ENCODE measurements at regions not wholly inside any gene's neighbourhood (a gene's known extent, or its start where the extent isn't known, plus 50 kb on each side); places are given as distances from the start of the nearest gene placed in this dataset.

DNA sequence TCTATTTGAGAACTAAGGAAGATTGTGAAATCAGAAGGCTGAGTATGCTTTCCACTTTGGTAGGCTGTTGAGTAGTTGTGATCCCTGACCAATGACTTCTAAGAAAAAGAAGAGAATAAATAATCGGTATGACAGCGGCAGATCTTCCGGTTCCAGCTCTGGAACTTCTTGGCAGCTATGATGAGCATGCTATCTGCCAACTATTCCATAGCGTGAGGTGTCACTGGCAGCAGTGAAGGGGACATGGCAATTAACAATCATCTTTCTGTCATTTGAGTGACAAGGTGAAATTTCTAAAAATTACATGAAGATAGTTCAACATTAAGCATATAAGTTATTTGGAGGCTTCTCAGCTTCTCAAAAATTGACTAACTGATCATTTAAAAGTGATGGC, 140.1 kb upstream of the NETO1 start:
- DNase-seq (ENCODE audit: low read depth) = no peak
- TF ChIP-seq, protein P1, sequence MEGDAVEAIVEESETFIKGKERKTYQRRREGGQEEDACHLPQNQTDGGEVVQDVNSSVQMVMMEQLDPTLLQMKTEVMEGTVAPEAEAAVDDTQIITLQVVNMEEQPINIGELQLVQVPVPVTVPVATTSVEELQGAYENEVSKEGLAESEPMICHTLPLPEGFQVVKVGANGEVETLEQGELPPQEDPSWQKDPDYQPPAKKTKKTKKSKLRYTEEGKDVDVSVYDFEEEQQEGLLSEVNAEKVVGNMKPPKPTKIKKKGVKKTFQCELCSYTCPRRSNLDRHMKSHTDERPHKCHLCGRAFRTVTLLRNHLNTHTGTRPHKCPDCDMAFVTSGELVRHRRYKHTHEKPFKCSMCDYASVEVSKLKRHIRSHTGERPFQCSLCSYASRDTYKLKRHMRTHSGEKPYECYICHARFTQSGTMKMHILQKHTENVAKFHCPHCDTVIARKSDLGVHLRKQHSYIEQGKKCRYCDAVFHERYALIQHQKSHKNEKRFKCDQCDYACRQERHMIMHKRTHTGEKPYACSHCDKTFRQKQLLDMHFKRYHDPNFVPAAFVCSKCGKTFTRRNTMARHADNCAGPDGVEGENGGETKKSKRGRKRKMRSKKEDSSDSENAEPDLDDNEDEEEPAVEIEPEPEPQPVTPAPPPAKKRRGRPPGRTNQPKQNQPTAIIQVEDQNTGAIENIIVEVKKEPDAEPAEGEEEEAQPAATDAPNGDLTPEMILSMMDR (IDR thresholded peaks at IDR 0.05; ENCODE audit: control insufficient read depth, insufficient read depth, low read depth, low read length, missing control alignments) = no peak
- no peak overlapping the region for H3K4me3 ChIP-seq (ENCODE audit: control insufficient read depth, low read depth, low read length)

DNA sequence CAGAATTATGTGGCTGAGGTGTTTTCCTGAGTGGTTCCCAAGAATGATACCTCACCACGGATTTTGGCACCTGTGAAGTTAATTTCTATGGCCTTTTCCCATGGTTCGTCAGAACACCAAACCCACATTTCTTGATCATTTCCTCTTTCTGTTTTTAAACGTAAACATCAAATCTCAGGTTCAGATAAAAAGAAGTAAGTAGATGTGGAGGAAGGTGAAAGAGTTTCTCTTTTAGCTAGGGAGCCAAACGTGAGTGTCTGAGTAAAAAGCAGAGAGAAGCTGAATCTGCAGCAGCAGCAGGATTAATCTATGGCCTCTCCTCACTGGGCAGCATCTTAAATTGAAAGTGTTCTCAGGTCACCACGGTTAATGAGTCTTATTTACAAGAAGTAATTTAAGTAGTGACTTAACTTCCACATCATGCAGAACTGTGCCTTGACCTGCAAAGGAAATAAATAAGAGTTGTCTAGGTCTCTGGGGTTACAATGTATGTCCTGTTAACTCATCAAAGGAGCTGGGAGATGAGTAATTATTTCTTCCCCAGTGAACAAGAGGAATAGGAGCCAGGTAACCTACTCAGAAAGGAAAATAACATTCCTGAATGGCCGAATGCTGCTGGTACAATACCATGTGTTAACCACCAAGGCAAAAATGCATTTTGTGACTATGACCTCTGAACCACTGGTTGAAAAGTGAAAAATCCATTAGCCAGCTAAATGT, 139.6 kb upstream of the NETO1 start:
- DNase-seq (ENCODE audit: low read depth) = no peak
- TF ChIP-seq, protein P1 (IDR thresholded peaks at IDR 0.05; ENCODE audit: control insufficient read depth, insufficient read depth, low read depth, low read length, missing control alignments) = no peak
- no peak overlapping the region for H3K4me3 ChIP-seq (ENCODE audit: control insufficient read depth, low read depth, low read length)

DNA sequence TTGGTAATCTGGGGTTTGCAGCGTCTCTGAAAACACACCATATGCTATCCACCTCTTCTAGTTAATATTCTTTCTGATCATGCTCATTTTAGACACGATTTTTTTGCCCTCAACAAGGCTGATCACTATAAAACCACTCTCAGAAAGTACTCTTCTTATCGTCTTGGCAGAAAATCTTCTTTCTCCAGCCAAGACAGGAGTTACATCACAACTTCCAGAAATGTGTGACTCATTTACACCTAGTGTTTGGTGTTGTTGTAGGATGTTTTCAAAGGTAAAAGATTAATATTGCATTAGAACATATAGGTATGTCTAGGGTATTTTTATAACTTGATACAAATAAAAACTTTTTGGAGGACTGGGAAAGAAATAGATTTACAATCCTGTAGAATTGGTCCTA, 138.5 kb upstream of the NETO1 start:
- TF ChIP-seq, protein P1 (IDR thresholded peaks at IDR 0.05; ENCODE audit: control insufficient read depth, insufficient read depth, low read depth, low read length, missing control alignments) = no peak
- no peak overlapping the region for H3K4me3 ChIP-seq (ENCODE audit: control insufficient read depth, low read depth, low read length)
- DNase-seq (ENCODE audit: low read depth) = no peak

DNA sequence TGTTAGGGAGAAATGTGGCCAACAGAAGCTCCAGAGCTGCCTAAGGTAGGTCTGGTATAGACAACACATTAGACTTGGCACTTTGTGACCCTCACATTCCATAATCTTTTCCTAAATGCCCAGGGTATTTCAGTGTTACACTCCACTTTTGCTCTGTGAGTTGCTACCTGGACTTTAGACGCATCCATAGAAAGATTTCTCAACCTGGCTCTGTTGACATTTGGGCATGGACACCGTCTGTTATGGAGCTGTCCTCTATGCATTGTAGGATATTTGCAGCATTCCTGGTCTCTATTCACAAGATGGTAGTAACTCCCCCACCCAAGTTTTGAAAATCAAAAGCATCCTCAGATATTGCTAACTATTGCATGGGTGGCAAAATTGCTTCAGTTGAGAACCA, 136.5 kb upstream of the NETO1 start:
- TF ChIP-seq, protein P1 (IDR thresholded peaks at IDR 0.05; ENCODE audit: control insufficient read depth, insufficient read depth, low read depth, low read length, missing control alignments) = no peak
- no peak for DNase-seq (ENCODE audit: low read depth)
- H3K4me3 ChIP-seq (ENCODE audit: control insufficient read depth, low read depth, low read length) = no peak overlapping the region

DNA sequence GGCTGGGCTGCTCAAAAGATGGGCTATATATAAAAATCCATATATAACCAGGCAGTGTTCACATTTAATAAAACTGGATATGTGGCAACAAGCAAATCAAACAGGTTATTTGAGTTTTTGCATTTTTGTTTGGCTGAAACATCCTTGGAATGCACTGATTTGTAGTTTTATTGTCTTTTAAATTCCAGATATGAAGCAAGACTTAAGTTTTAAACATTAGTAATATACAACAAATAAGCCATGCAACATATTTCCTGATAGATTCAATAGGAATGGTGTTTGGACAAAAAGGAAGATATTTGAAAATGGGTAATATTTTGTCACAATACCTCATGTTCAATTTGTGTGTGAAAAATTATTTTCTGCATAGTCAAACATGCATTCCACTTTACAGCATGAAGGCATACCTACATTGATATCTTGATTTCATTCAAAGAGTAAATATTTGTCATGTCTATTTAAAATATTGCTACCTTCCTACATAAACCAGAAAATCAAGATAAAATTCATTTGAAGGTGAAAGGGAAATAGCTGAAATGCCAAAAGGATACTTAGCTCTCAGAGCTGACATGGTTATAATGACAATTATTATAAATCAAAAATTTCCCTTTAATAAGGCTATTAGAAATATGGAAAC, 132.3 kb upstream of the NETO1 start:
- H3K4me3 ChIP-seq (ENCODE audit: control insufficient read depth, low read depth, low read length) = no peak overlapping the region
- DNase-seq (ENCODE audit: low read depth) = no peak
- TF ChIP-seq, protein P1 (IDR thresholded peaks at IDR 0.05; ENCODE audit: control insufficient read depth, insufficient read depth, low read depth, low read length, missing control alignments) = no peak

DNA sequence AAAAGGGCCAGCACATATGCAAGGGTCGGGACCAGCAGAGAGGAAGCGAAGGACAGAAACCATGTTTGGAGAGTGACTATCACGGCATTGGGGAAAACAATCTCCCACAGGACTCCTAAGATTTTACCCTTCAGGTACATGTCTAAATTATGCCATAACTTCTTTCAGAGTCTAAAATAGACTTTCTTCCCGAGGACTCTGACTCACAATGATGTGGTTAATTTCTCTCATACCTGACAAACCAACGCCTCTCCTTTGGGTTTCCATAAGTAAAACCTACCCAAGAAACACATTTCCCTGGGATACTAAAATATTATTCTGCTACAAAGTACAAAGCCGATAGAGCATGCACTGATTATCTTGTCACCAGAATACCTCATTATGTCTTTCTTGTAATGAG, 127.8 kb upstream of the NETO1 start:
- no peak for DNase-seq (ENCODE audit: low read depth)
- no peak overlapping the region for H3K4me3 ChIP-seq (ENCODE audit: control insufficient read depth, low read depth, low read length)
- TF ChIP-seq, protein P1 (IDR thresholded peaks at IDR 0.05; ENCODE audit: control insufficient read depth, insufficient read depth, low read depth, low read length, missing control alignments) = no peak

All from AG09309 (cell line).